H4 (cell line): ENCODE measurements at regions not wholly inside any gene's neighbourhood (a gene's known extent, or its start where the extent isn't known, plus 50 kb on each side); places are given as distances from the start of the nearest gene placed in this dataset.

Experiments used
- DNase-seq: peaks from one replicate; pipeline ENCODE4 v3.0.0-alpha.2; 2015; ENCODE audit warnings: low spot score

GRCh38 chr2:145110668-145111356 is 590.9 kb upstream of the ZEB2 start:
- no peak for DNase-seq

GRCh38 chr2:145108959-145109710 is 589.2 kb upstream of the ZEB2 start:
- no peak for DNase-seq

- peak; percentile 56 for DNase-seq
Measured at GRCh38 chr2:145108361-145108778, 588.5 kb upstream of the ZEB2 start.

GRCh38 chr2:145106293-145106692 is 586.4 kb upstream of the ZEB2 start:
- no peak for DNase-seq

GRCh38 chr2:145102706-145103105 is 582.8 kb upstream of the ZEB2 start:
- DNase-seq = no peak

- DNase-seq = no peak
Measured at GRCh38 chr2:145100301-145100700, 580.4 kb upstream of the ZEB2 start.

GRCh38 chr2:145096582-145096981 is 576.7 kb upstream of the ZEB2 start:
- no peak for DNase-seq

GRCh38 chr2:145095641-145096435 is 575.9 kb upstream of the ZEB2 start:
- peak; percentile 8 for DNase-seq

- no peak for DNase-seq
Measured at GRCh38 chr2:145094370-145094769, 574.5 kb upstream of the ZEB2 start.

- DNase-seq = no peak
Measured at GRCh38 chr2:145091967-145092366, 572.0 kb upstream of the ZEB2 start.

GRCh38 chr2:145090841-145091761 is 571.2 kb upstream of the ZEB2 start:
- no peak for DNase-seq

GRCh38 chr2:145088756-145089155 is 568.8 kb upstream of the ZEB2 start:
- DNase-seq = no peak

GRCh38 chr2:145086910-145087309 is 567.0 kb upstream of the ZEB2 start:
- DNase-seq = no peak

- no peak for DNase-seq
Measured at GRCh38 chr2:145085612-145086011, 565.7 kb upstream of the ZEB2 start.

- DNase-seq = no peak
Measured at GRCh38 chr2:145080426-145080825, 560.5 kb upstream of the ZEB2 start.

GRCh38 chr2:145079641-145080040 is 559.7 kb upstream of the ZEB2 start:
- no peak for DNase-seq

GRCh38 chr2:145078923-145079322 is 559.0 kb upstream of the ZEB2 start:
- DNase-seq = no peak

- DNase-seq = no peak
Measured at GRCh38 chr2:145076085-145076484, 556.2 kb upstream of the ZEB2 start.

- no peak for DNase-seq
Measured at GRCh38 chr2:145075454-145076062, 555.6 kb upstream of the ZEB2 start.

- no peak for DNase-seq
Measured at GRCh38 chr2:145070703-145071102, 550.8 kb upstream of the ZEB2 start.

- no peak for DNase-seq
Measured at GRCh38 chr2:145068509-145068908, 548.6 kb upstream of the ZEB2 start.
